K562 (cell line): ENCODE measurements at regions not wholly inside any gene's neighbourhood (a gene's known extent, or its start where the extent isn't known, plus 50 kb on each side); places are given as distances from the start of the nearest gene placed in this dataset.
"Not testable (repeated sequence)": the region's sequence is repeated elsewhere in the genome, so short reads cannot be mapped to it uniquely, and the experiment has no call there.

Experiments
- ATAC-seq: fragments of 200-7000 bp; cut with Tn5 transposase; 3 replicates; pipeline ENCODE4 v1.9.1; 2020; ENCODE audit warnings: moderate library complexity
- BruUV-seq: library from RNA; stranded (reverse); fragments of 400-500 nt; replicated peaks from 2 replicates; lab custom pipeline; 2021; lab: Mats Ljungman, UMichigan
- CTCF ChIA-PET: fragments of 300-600 bp; formaldehyde crosslinking; extraction: SDS; loops from one replicate; lab custom pipeline; 2021; ENCODE audit warnings: low intra/inter-chr PET ratio; lab: Yijun Ruan, JAX
- POLR2A ChIA-PET: fragments of 300-600, 350-650 bp; sonication (Branson Sonifier 250); formaldehyde crosslinking; extraction: SDS; loops from one replicate; lab custom pipeline; 2021; ENCODE audit warnings: antibody characterized with exemption, inconsistent platforms; lab: Yijun Ruan, JAX
- DNase-seq, 4 experiments: peaks; one replicate each; pipeline versions ENCODE4 v3.0.0 to v3.0.0-alpha.2; 2011 to 2018; ENCODE audit warnings: low spot score in 3 of 4, mixed read lengths in 3 of 4; ENCODE audit errors: extremely low read depth in 1 of 4
- FAIRE-seq: peaks from 2 replicates; lab custom pipeline; 2011; peaks lifted over from hg19 to GRCh38; lab: Jason Lieb, UNC
- H2AFZ ChIP-seq: 2 replicates; pipeline ENCODE4 v1.6.0; 2011; ENCODE audit warnings: low read depth, low read length, control low read depth, inconsistent platforms
- H3K27ac ChIP-seq: fragments of 200-600 bp; 3 replicates; pipeline ENCODE4 v1.8.0; 2011; ENCODE audit warnings: low read depth, mild to moderate bottlenecking, control low read depth, inconsistent platforms, low read length, moderate library complexity, mixed read lengths; ENCODE audit errors: extremely low read depth
- H3K27me3 ChIP-seq, 2 experiments: fragments of 300-600 bp in 1 of 2; 2 replicates in 1 of 2; 3 replicates in 1 of 2; pipeline versions ENCODE4 v1.6.0 to v1.8.0; 2011; ENCODE audit warnings: inconsistent platforms in 2 of 2, low read length in 2 of 2, mild to moderate bottlenecking in 1 of 2, mixed read lengths in 1 of 2, moderate library complexity in 1 of 2; ENCODE audit not compliant: control insufficient read depth in 2 of 2, insufficient read depth in 2 of 2
- H3K36me3 ChIP-seq: fragments of 300-600 bp; 3 replicates; pipeline ENCODE4 v1.8.0; 2011; ENCODE audit warnings: mild to moderate bottlenecking, low read length, inconsistent platforms; ENCODE audit not compliant: control insufficient read depth, insufficient read depth
- H3K4me1 ChIP-seq, 2 experiments: fragments of 200-600 bp in 1 of 2; replicated peaks in 1 of 2; 2 replicates in 1 of 2; 3 replicates in 1 of 2; pipeline versions ENCODE4 v1.5.1 to v1.8.0; 2011; ENCODE audit warnings: inconsistent platforms in 2 of 2, low read length in 2 of 2, mild to moderate bottlenecking in 1 of 2, mixed read lengths in 1 of 2, moderate library complexity in 1 of 2; ENCODE audit not compliant: control insufficient read depth in 2 of 2, insufficient read depth in 2 of 2
- H3K4me2 ChIP-seq: 2 replicates; pipeline ENCODE4 v1.6.1; 2011; ENCODE audit warnings: low read length, control low read depth, inconsistent platforms, mixed read lengths; ENCODE audit not compliant: insufficient read depth
- H3K4me3 ChIP-seq: fragments of 200-600 bp; sonication (generic), shearing (Covaris generic); 2 replicates; pipeline ENCODE4 v1.5.1; 2016; ENCODE audit warnings: control low read depth, inconsistent platforms
- H3K79me2 ChIP-seq: fragments of 200-600 bp; 3 replicates; pipeline ENCODE4 v1.8.0; 2011; ENCODE audit warnings: low read length, inconsistent platforms; ENCODE audit not compliant: control insufficient read depth, insufficient read depth
- H3K9ac ChIP-seq, 2 experiments: 2 replicates each; pipeline versions ENCODE4 v1.6.0 to v1.6.1; 2011; ENCODE audit warnings: low read depth in 2 of 2, low read length in 2 of 2, control low read depth in 1 of 2, inconsistent platforms in 1 of 2, mild to moderate bottlenecking in 1 of 2, mixed read lengths in 1 of 2; ENCODE audit not compliant: insufficient read depth in 1 of 2
- H3K9me1 ChIP-seq: one replicate; pipeline ENCODE4 v1.6.0; 2011; ENCODE audit warnings: inconsistent platforms, mild to moderate bottlenecking, low read length, moderate library complexity; ENCODE audit not compliant: control insufficient read depth, insufficient read depth
- H3K9me3 ChIP-seq: replicated peaks from 2 replicates; pipeline ENCODE4 v1.5.1; 2011; ENCODE audit warnings: low read depth, low read length, inconsistent platforms; ENCODE audit not compliant: control insufficient read depth, insufficient read depth
- H4K20me1 ChIP-seq: replicated peaks from 2 replicates; pipeline ENCODE4 v1.6.1; 2011; ENCODE audit warnings: low read length, inconsistent platforms, mixed read lengths; ENCODE audit not compliant: control insufficient read depth, insufficient read depth
- CEBPB ChIP-seq: fragments of 450-650 bp; IDR thresholded peaks from 2 replicates; pipeline ENCODE4 v1.6.1; 2016; ENCODE audit warnings: missing genetic modification characterization, missing compliant biosample characterization
- WGBS: fragments of 100-300 bp; shearing (Covaris generic); methylation state at CpG from one replicate; pipeline ENCODE4 v1.1.6; 2016; ENCODE audit warnings: low coverage, mixed read lengths; ENCODE audit not compliant: insufficient coverage; ENCODE audit errors: missing lambda C conversion rate; 5-methylcytosine and 5-hydroxymethylcytosine counted together
- in situ Hi-C: fragments of 300-500 bp; cut with MboI; formaldehyde crosslinking; loops from 4 replicates; pipeline ENCODE4 v1.15.0; 2018; ENCODE audit warnings: inconsistent platforms, mixed read lengths
- intact Hi-C: fragments of 100-400 bp; cut with micrococcal nuclease; formaldehyde crosslinking; loops from 2 replicates; pipeline ENCODE4 v1.14.2; 2022

GRCh38 chr15:20277451-20277850, 264.1 kb downstream of the GOLGA6L6 start:
- POLR2A ChIA-PET: not testable (repeated sequence)

GRCh38 chr15:20276312-20277114, 265.1 kb downstream of the GOLGA6L6 start:
- not testable (repeated sequence) for BruUV-seq

More at GRCh38 chr15:20277451-20277850, 264.1 kb downstream of the GOLGA6L6 start:
- H3K79me2 ChIP-seq, CTCF ChIA-PET, H3K4me1 ChIP-seq, DNase-seq, H3K9me1 ChIP-seq, H3K9ac ChIP-seq, H3K27ac ChIP-seq, intact Hi-C loops, H3K4me3 ChIP-seq, FAIRE-seq, H4K20me1 ChIP-seq, ATAC-seq, H3K36me3 ChIP-seq, BruUV-seq, H2AFZ ChIP-seq, in situ Hi-C loops, H3K9me3 ChIP-seq, H3K4me2 ChIP-seq: not testable (repeated sequence)
- 2% methylated on average over 3 of the region's 3 CpGs for WGBS
- peaks cover 10 to 26% of the 10 kb centered on the region in 2 experiments; a peak in 4 of 5 replicates for H3K27me3 ChIP-seq

GRCh38 chr15:20275373-20275967, 266.1 kb downstream of the GOLGA6L6 start:
- DNase-seq, in situ Hi-C loops: not testable (repeated sequence)

More at GRCh38 chr15:20276312-20277114, 265.1 kb downstream of the GOLGA6L6 start:
- H3K4me1 ChIP-seq, H3K9me3 ChIP-seq, POLR2A ChIA-PET, H3K9ac ChIP-seq, H2AFZ ChIP-seq, H3K36me3 ChIP-seq, H4K20me1 ChIP-seq, ATAC-seq, H3K9me1 ChIP-seq, FAIRE-seq, intact Hi-C loops, H3K4me3 ChIP-seq, in situ Hi-C loops, H3K4me2 ChIP-seq, H3K27ac ChIP-seq, H3K79me2 ChIP-seq, CTCF ChIA-PET: not testable (repeated sequence)
- 1% methylated on average over 13 of the region's 13 CpGs for WGBS
- peak in 1 of 4 experiments; percentile 8 for DNase-seq
- peaks cover 12 to 33% of the 10 kb centered on the region in 2 experiments; a peak in 4 of 5 replicates for H3K27me3 ChIP-seq
- TF ChIP-seq CEBPB: peak; percentile 62

More at GRCh38 chr15:20275373-20275967, 266.1 kb downstream of the GOLGA6L6 start:
- H3K79me2 ChIP-seq, POLR2A ChIA-PET, ATAC-seq, H3K4me1 ChIP-seq, FAIRE-seq, H3K9ac ChIP-seq, H3K9me1 ChIP-seq, BruUV-seq, H3K4me3 ChIP-seq, H3K9me3 ChIP-seq, H3K4me2 ChIP-seq, H4K20me1 ChIP-seq, H3K36me3 ChIP-seq, intact Hi-C loops, CTCF ChIA-PET, H3K27ac ChIP-seq, H2AFZ ChIP-seq: not testable (repeated sequence)
- H3K27me3 ChIP-seq: peaks cover 12 to 36% of the 10 kb centered on the region in 2 experiments; a peak in 4 of 5 replicates
- WGBS: 0% methylated on average over 5 of the region's 5 CpGs
